IPS DF 4.7 (cell line): ENCODE measurements at regions not wholly inside any gene's neighbourhood (a gene's known extent, or its start where the extent isn't known, plus 50 kb on each side); places are given as distances from the start of the nearest gene placed in this dataset.

Experiments used
- DNase-seq: peaks from one replicate; pipeline ENCODE4 v3.0.0-alpha.2; 2013; ENCODE audit warnings: low spot score; ENCODE audit errors: extremely low read depth

DNA sequence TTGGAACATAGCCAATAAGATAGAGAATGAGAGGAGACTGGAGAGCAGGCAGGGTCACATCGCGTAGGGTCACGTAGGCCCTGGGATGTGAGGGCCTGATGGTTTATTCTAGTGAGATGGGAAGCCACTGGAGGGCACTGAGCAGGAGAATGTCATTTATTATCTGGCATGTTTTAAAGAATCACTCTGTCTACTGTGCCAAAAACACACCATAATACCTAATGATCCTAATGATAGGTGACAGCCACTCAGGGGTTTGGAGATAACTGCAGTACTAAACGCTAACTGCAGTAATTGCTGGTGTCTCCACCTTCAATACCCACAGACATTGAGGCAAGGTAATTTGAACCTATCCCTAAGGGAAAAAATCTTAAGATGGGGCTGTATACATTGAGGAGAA is 185.4 kb downstream of the TTLL7 start:
- DNase-seq = no peak

DNA sequence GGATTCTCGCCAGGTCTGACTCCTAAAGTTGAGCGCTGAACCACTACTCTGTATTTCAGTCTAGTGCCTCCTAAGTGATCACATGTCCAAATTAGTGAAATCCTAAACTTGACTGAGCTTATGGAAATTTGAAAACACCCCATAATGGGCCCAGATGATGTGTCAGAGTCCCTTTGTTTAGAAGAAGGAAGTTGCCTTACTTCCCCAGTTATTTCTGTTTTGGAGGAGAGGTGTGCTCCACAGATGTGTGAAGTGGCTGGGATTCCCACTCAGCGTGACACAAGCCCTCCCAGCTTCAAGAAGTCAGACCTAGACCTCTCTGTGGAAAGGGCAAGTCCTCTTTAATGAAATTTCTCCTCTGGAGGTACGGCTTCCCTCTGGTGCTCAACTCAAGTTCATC is 188.8 kb downstream of the TTLL7 start:
- DNase-seq = no peak

DNA sequence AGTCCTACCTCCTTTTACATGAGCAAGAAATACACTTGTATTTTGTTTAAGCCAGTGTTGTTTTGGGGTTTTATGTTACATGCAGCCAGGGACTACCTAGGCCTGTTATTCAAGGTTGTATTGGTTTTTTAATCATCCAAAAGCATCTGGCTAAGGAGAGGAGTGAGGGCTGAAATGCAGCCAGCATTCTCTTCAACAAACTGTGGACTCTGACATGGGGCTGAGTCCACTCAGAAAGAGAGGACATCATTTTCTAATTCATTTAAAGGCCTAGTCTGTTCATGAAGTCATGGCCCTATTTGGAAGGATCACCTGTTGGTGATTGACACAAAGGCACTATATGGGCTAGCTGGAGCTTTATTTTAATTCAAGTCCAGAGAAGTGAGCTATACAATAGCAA is 190.4 kb downstream of the TTLL7 start:
- DNase-seq = no peak

DNA sequence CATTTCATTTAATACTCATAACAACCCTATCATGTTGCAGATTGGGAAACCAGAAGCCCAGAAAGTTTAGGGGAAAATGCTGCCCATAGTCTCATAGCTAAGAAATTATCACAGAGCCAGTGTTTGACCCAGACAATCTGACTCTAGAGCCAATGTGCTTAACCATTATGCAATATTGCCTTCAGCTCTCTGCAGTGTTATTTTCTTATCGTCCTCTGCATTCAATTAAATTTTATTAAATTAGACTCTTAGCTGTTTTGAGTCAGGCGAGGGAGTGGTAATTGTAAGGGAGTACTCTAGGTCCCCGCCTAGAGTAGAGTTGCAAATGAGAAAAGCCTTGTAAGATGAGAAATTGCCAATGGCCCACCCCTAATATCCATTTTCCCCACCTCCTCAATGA is 191.1 kb downstream of the TTLL7 start:
- no peak for DNase-seq

DNA sequence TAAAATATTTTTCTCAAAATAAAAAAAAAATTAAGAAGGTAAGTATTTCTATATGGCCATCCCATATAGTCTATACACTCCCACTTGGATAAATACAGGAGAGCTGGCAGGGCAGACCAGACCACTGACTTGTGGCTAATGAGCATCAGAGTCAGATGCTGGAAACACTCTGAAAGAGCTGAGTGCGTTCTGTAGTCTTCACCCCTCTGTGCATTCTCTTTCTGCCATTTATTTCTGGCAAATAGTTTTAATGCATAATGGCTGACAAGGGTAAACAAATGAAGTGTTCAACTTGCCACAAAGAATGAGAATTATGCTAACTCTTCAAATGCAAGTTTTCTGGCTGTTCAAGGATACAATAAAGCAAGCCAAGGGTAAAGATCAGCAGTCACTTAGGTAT is 191.7 kb downstream of the TTLL7 start:
- DNase-seq = no peak

DNA sequence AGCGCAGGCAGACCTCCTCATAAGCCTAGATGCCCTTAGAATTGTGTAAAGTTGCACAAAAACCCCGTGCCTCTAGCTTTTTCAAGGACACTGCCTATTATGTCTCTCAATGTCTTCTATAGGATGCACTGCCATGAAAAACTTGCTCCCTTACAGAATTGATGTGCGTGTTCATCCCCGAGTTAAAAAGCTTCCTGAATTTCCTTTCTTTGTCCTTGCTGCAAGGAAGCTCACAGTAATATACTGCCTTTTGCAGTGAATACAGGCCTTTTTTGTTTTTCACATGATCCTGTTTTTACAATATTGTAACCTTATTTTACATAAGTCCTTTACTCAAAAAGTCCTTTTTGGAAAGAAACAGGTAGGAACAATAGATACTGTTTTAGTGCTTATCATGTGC is 193.0 kb downstream of the TTLL7 start:
- no peak for DNase-seq

DNA sequence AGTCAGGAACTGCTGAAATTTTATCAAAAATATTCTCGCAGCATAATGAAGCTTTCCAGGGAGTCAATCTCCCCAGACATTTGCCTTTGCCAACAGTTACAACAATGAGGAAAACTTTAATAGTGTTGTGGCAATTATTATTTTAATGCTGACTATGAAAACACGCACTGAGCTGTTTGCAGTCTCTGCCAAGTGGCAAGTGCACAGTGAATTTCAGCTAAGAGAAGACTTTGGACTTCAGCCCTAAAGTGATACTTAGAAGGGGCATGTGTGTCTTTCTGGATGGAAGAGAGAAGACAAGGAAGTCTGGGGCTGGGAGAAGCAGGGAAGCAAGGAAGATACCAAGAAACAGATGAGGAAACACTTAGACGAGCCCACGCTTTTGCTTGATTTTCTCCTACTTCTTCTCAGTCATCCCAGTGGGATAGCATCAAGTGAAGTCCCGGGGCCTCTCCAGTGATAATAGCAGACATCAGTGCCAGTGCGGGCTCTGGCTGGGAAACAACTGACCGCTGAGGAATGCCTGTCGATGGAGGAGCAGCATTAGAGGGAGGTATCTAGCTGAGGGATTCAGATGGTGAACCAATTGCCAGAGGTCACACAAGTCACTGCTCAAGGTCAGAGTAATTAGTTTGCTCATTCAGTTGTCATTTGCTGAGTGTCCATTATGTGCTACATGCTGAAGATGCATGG is 196.3 kb downstream of the TTLL7 start:
- no peak for DNase-seq

DNA sequence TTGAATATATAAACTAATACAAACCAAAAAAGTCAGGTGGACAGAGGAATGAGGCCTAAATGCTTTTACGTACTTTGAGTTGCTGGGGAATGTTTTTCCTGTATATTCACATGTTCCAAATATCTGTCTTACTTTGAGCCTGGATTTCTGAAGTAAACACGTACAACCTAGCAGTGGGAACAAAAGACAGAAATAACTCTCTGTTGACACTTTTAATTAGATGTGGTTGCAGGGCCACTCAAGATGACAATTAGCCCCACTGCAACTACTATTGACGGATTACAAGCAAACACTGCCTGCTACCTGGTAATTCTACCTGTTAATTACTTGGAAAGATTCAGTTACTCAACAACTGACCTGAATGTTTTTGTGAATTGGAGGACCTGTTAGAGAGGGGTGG is 196.9 kb downstream of the TTLL7 start:
- DNase-seq = no peak

DNA sequence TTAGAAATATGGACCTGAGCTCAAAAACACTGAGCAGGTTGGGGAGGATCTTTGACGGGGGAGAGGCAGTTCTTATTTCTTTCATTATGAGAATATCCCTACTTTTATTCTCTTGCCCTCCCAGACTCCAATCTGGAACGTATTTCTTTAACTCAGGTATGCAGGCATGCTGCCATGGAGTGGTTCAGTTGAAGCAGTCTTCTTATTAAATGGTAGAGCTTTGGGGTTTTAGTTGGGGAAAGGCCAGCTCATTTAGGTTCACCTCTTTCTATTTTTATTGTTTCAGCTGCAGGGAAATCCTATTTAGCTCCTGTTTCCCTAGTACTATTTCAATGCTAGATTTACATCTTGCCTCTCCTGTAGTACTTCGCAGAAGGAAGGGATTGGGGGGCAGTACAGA is 198.9 kb downstream of the TTLL7 start:
- DNase-seq = no peak

DNA sequence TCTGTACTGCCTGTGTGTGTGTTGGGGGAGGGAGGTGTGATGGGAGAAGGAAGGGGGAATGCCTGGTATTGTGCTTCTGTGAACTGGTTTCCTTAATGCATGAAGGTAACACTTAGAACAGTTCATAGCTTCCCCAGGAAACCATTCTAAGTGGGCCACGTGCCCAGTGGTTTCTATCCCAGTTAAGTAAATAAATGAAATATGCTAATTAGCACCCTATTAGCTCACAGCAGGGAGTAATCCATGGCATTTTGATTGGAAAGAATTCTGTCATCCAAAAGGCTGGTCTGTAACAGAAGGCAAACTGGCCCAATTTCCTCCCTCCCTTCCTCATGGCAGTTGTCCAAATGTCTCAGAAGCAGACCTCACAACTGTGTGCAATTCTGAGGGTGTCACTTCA is 199.3 kb downstream of the TTLL7 start:
- DNase-seq = no peak

DNA sequence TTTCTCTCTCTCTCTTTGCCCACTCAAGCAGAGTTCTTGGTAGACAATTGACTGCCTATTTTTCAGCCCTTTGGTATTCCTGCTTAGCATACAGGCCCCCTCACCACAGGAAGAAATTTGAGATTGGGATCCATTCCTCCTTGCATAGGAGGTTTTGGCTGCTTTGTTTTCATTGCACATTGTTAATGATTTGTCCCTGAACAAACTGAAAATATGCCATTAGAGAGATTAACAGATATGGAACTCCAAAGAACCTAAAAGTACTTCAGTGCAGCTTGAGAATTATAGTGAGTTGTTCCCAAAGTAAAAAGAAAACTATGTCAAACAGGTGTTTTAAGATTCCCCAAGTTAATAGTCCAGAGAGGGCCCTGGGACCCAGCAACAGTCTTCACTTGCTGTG is 200.0 kb downstream of the TTLL7 start:
- DNase-seq = no peak

DNA sequence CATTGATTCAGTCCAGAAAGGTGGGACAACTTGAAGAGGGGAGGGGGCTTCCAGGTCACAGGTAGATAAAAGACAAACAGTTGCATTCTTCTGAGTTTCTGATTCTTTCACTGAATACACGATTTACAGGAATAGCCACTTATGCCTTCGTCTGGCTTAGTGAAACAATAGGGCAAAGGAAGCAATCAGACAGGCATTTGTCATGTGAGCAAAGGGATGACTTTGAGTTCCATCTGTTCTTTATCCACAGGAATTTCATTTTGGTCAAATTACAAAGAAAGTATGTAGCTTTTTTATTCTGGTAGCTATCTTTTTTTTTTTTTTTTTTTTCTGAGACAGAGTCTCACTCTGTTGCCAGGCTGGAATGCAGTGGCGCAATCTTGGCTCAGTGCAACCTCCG is 202.5 kb downstream of the TTLL7 start:
- peak; percentile 11 for DNase-seq

DNA sequence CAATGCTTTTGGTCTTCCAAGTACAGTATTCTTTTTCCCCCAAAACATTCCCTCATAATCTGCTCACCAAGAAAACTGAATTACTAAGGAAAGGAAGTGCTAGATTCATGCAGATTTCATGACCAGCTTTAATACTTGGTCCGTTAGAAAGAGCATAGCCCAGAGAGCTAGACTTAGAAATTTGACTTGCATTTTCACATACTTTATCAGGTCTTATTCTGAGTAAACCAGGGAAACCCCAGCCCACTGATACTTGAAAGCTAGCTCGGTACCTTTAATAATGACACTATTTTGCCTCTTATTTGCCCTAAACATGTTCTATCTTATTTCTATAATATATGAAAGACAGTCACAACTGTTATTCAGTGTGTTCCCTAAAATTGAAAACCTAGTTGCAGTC is 204.5 kb downstream of the TTLL7 start:
- no peak for DNase-seq

DNA sequence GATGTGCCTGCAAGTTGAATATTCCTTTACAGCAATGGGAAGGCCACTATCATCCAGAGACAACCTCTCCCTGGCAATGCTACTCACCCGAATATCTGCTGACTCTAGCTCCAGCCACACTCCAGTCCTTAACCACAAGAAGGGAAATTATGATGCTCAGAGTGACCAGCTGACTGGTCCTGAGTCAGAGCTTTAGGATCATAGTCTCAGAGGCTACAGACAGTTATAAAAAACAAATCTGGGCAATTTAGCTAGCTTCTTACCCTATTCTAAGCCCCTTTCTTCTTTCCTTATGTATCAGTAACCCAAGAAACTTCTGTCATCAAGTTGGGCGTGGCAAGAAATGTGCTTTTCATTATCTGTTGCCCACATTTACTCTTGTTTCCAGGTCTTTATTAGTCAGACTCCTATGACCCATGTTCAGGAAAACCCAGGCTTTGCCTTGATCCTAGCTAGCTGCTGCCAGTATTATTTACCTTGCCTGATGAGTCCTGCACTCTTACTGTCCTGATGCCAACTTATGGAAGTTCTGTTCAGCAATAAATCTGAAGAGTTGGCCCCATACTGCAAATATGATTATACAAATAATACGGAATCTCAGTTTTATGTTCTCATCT is 207.0 kb downstream of the TTLL7 start:
- no peak for DNase-seq

DNA sequence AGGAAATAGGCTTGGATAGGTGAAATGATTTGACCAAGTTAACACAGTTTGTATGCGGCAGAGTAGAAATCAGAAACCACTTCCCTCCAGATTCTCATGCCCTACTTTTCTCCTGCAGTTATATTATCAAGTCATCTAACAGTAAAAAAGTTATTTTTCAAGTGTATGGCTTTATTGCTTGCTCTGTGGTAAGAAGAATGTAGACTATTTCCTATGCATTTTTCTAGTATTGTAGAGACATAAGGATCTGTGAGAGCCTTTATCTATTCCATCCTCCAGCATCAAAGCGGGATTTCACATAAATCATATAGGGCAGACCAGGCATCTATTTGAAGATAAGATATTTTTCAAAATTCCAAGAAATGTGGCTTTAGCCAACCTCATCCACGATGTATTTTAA is 208.5 kb downstream of the TTLL7 start:
- no peak for DNase-seq

DNA sequence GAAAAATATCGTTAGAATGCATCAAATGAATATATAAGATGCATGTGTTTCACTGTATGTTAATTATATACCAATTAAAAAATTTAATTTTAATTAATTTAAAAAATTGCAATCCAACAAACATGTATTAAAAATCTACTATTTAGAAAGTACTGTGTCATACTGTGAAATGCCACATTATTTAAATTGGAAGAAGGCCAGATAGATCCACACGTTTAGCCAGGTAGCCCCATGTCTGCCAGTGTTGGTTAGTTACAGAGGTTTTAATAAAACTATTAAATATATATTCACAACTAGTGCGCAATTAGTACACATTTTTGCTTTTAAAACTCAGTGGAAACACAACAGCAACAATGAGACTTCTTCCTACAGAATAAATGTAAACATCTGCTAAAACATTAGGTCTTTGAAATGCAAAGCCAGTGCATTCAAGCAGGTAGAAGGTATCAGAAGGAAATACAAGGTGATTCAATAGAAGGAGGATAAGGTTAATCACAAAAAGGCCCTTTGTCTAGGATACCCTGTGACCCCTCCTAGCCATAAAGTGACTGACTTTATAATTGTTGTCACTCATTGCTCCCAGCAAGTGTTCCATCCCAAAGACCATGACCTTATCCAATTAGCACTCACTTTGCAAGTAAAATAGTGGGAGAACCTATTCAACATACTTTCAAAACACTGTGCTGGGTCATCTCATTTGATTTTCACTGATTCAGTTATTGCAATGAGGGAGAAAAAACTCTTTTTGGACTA is 211.5 kb downstream of the TTLL7 start:
- no peak for DNase-seq

DNA sequence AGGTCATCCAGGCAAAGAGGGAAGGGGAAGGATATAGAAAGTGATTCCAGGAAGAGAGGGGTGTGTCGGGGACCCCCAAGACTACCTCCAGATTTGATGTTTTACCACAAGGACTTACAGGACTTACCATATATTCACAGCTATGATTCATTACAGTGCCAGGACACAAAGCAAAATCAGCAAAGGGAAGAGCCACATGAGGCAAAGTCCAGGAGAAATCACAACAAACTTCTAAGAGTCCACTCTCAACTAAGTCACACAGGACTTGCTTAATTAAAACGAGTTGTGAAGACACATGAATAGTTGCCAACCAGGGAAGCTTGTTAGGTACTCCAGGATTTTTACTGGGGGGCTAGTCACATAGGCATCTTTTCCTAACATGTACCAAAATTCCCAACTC is 217.3 kb downstream of the TTLL7 start:
- DNase-seq = no peak

DNA sequence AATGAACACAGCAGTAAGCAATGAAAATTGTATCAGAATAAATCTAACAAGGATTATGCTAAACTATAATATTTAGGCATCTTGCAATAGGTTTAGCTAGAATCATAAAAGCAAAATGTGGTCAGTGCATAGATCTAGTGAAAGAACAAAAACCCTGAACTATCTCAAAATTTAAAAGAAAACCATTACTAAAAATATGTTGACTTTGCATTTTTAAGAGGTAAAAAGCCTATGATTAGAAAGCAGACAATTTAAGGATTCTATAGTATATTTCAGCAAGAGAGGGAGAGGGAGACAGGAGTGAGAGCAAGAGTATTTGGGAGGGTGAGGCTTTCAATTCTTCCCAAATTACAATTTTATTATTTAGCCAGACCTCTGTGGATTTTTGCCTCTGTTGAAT is 219.4 kb downstream of the TTLL7 start:
- no peak for DNase-seq

DNA sequence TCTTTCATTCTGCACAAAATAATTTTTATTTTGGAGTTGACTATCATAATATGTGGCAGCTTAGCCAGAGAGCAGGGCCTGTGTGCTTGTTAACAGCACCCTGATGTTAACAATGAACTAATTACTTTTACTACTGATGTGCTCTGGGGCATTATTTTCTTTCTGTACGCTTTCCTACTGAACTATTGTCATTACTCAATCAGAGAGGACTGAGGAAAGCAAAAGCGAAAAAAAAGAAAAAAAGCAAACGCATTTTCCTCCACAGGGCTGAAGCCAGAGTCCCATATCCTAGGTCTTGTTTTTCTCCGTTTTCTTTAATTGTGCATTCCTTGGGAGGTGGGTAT is 221.2 kb downstream of the TTLL7 start:
- no peak for DNase-seq

DNA sequence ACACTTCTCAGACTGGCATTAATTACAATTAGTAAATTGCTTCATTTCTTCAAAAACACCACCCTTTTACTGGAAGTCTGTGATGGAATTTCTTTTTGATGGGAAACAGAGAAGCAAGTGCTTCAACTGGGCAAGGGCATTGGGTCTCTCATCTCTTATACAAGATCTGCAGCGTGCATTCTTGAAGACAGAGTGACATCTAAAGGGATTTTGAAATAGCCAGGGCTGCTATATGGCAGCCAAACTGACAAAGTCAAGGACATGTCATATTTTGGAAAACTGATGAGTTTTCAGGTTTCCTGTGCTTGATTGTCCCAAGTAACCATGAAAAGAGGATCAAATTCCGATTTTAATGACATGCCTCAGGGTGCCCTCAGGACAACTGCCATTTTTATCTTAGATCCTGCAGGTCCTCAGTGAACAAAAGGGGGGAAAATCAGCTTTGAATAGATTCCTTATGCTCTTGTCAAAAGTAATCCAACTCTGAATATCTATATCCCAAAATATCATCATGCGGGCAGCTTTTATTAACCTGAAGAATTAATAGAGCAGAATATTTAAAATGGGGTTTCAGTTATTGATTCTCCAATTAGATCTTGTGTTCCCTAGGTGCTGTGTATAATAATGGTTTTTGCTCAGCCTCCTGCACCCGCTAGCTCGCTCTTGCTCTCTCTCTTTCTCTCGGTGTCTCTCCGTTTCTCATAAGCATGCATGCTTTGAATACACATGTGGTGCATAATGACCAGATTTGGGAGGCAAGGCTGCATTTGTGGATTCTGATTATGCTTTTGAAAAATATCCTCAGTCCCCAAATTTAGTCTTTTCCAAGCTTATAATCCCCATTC is 221.8 kb downstream of the TTLL7 start:
- DNase-seq = no peak

DNA sequence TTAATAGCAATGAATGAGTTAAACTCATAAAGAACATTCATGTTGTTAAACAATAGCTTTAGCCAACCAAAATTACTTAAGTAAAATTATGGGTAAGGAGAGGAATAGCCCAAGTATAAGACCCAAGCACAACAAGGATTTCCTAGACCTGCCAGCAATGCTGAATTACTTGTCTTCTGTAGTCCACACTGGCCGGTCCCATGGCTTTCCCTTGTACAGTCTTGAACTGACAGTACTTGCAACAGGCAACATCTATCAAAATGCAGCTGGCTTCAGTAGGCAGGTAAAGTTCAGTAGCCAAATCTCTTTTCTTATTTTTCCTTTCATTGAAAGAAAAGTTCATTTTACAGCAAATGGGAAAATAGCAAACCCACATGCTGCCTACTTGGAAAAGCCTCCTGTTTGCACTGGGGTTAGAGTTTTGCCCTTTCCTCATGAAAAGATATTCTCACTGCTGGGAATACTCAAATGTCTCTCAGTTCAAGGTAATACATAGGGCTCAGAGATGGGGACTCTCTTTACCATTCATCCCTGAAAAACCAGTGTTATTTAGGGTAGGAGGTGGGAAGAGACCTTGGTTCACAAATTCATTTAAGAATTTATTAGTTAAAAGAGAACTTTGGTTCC is 222.8 kb downstream of the TTLL7 start:
- DNase-seq = no peak

DNA sequence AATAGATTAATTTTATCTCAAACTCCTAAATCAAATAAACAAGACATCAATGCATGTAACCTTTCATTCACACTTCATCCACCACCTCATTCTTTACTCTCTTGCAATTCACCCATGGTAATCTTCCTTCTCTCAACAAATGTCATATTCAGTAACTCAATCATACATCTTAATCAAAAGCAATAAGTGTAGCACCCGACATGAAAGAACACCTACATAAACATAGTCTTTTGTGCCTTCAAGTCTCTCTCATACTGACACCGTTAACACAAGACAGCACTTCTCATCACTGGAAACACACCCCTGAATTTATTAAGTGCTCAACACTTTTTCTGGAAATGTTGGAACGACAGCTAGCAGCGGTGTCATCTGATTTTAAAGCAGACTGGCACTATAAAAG is 225.9 kb downstream of the TTLL7 start:
- no peak for DNase-seq
